Brain pericyte (primary cell): ENCODE measurements at regions not wholly inside any gene's neighbourhood (a gene's known extent, or its start where the extent isn't known, plus 50 kb on each side); places are given as distances from the start of the nearest gene placed in this dataset.

ENCODE experiments used
- DNase-seq: peaks from one replicate; pipeline ENCODE4 v3.0.0-alpha.2; 2012; ENCODE audit warnings: low read depth, low spot score

GRCh38 chr11:112806876-112807275 lies 154.3 kb upstream of the NCAM1 start:
- no peak for DNase-seq

GRCh38 chr11:112809429-112809828 lies 151.8 kb upstream of the NCAM1 start:
- DNase-seq: no peak

GRCh38 chr11:112810951-112811350 lies 150.3 kb upstream of the NCAM1 start:
- DNase-seq: no peak

- no peak for DNase-seq
Measured at GRCh38 chr11:112811783-112812182, 149.4 kb upstream of the NCAM1 start.

DNA sequence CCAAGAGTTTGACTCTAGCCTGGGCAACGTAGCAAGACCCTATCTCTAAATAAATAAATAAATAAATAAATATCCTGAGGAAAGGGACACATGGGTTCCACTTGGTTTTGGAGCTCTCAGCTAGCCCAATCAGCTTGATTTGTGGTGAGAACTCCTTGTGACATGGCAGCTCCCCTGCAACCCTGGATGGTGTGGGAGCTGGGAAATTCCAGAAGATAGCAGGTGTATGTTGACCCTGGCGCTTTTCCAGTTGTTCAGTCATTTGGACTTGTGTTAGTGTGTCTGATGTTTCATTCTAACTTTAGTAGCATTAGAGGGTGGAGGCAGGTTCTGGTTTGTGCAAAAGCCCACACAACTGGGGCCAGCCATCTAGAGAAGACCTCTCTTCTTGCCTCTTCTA lies 148.5 kb upstream of the NCAM1 start:
- no peak for DNase-seq

DNA sequence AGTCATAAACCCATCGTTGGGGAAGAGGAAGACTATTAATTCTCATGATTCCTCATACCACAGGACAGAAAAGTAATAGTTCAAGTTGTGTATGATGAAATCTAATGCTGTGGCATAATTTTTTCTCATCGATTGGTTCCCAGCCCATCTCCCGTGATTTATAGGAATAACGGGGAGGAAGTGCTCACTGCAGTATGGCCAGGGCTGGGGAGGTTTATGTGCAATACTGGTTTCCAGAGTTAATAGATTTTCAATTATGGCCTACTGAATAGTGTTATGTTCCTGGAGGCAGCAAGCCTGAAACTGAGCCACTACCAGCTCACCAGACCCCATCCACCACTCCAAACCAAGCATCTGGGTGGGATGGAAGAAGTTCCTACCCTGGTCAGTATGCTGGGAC lies 147.1 kb upstream of the NCAM1 start:
- no peak for DNase-seq

DNA sequence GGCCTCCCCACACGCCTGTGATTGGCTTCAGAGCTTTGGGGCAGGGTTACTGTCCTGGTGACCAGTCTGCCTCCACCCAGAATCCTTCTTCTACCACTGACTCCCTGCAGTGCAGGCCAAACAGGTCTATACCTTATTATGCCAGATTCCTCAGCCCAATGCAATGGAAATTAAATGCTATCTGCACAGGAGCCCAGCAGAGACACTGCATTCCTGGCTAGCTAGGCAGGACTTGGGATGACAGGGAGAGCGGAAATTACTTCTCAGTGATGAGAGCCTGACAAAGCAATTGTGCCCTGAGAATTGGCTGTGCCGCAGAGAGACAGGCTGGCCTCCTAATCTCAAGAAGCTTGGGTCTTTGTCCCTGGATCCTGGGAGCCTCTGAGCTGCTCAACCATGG lies 143.8 kb upstream of the NCAM1 start:
- no peak for DNase-seq

DNA sequence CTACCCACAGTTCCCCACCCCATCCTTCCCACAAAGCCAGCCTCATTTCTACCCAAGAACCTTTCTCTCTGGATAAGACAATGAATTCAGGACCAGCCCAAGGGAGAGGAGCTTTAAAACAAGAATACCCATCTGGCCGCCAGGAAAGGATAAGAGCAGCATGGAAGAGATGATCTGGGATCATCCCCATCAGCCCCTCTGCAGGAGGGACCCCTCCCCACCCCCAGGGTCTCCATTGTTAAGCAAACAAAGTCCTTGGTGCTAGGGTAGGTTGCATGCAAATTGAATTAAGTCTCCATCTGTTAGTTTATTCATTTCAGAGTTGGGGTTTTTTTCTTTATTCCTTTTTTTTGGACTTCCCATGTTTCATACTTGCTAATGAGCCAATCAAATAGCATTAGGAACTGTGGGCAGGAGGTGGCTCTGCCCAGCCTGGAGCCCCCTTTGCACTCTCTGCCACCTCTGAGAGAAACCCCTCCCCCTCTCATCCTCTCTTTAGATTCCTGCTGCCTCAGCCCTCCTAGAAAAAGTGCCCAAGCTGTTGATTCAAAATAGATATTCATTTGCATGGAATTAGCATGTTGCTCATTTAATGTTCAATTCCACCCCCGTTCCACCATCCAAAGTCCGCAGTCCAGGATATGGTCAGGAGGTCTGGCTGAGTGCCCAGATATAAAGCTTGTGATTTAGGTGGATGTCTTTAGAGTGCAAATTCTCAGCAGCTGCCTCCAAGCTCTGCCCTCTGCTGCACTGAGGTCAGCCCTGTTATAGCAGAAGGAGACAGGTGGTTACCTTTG lies 138.5 kb upstream of the NCAM1 start:
- no peak for DNase-seq

DNA sequence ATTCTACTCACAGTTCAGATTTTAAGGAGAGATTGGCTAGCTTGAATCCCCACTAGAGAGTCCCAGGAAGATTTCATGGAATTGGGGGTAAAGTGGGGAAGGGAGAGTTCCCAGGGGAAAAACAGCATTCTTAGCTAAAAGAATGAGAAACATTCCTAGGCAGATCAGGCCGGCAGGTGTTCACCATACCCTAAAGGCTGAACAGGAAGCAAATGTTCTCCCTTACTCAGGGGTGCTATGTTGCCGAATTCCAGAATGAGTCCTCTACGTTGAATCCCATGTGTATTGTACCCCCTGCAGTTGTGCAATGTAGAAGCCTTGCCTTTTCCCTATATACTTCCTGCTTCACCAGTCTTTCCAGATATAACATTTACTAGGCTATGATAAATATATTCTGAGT lies 135.2 kb upstream of the NCAM1 start:
- DNase-seq: no peak

GRCh38 chr11:112826788-112827187 lies 134.4 kb upstream of the NCAM1 start:
- DNase-seq: no peak

- no peak for DNase-seq
Measured at GRCh38 chr11:112828421-112828820, 132.8 kb upstream of the NCAM1 start.

GRCh38 chr11:112829971-112830654 lies 131.1 kb upstream of the NCAM1 start:
- no peak for DNase-seq

DNA sequence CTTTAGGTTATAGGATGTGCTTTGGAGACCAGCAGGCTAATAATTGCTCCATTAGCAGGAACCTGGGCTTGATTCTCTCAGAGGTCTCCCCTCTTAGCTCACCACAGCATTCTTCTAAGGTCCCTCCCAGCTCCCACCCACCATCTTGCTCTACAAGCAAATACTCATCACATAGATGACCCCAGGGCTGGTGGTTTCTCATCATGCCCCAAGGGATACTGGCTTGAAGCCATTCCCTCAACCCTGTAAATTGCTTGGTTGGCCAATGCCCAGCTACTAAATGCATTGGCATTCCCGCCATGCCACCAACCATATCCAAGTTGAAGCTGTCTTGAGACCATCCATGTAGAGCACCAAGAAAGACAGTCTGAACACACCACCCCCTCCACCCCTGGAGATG lies 130.2 kb upstream of the NCAM1 start:
- no peak for DNase-seq

DNA sequence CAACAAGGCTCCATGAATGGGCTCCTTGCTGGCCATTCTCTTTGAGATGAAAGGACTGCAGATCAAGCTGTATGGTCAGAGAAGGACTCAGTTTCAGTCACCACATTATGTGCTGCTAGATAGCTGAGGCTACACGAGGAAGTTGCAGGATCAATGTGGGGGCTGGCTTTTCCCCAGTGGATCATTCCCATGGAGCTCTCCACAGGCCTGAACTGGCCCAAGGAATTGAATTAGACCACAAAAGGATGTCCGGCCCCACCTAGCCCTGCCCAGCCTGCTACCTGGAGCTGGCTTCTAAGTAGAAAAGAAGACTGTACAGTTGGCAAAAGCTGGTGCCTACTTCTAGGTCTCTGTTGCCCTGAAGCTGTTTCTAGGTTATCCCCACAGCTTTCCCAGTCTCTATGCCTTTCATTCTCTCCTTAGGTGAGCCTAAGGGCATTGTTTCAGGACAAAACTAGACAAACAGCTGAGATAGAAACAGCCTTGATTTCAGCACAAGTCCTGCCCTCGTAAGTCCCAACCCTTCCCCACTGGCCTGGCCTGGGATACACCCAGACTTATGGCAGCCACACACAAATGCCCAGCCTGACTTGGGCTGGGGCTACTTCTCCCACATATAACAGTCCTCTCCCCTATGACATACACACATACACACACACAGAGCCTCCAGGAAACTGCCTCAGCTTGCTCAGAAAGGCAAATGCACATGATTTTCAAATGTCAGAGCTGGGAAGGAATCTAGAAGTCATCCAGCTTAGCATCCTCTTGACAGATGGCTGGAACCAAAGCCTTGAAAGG lies 129.1 kb upstream of the NCAM1 start:
- DNase-seq: no peak

- DNase-seq: no peak
Measured at GRCh38 chr11:112834277-112834755, 126.9 kb upstream of the NCAM1 start.

DNA sequence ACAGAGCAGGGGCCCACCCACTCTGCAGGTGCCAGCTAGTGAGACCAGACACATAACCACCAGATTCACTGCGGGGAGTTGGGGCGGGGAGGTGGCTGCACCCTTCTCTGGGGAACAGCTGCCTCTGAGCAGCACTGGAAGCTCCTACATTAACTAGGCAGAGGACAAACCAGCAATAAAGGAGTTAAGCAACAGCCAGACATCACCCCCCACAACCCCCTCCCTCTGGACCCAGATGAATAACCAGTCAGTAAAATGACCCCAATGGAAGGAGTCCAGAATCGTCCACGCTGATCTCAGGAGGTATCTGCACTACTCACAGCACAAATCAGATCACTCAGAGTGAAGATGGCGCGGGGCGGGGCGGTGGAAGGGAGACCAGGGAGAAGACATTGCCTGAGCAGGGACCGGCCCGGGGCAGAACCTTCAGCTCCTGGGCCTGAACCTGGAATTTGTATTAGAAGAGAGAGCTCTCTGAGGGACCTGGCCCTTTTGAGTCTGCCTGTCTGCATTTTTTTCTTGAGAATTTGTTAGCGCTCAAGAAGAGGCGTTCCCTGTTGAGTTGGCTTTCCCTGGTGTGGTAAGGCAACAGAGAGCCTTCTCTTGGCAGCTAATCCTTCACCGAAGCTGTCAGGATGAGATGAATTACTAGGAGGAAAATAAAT lies 125.5 kb upstream of the NCAM1 start:
- no peak for DNase-seq

GRCh38 chr11:112836256-112836602 lies 125.0 kb upstream of the NCAM1 start:
- DNase-seq: no peak

GRCh38 chr11:112837162-112837826 lies 123.9 kb upstream of the NCAM1 start:
- DNase-seq: no peak

- DNase-seq: no peak
Measured at GRCh38 chr11:112839051-112839450, 122.2 kb upstream of the NCAM1 start.

DNA sequence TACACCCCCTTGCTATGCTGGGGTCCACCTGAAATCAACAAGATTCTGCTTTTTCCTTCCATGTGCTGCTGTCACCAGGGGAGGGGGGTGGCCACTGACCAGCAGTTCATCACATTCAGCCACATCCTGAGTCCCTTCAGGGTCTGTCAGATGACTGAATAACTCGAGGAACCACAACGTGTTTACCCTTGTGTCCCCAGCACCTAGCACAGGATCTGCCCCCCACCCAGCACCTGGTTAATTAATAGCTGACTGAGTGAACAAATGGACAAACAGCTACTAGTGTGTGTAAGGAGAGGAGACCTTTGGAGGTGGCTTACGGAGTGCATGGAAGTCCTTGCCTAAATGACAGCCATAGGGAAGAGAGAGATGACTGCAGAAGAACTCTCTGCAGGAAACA lies 119.5 kb upstream of the NCAM1 start:
- DNase-seq: no peak

DNA sequence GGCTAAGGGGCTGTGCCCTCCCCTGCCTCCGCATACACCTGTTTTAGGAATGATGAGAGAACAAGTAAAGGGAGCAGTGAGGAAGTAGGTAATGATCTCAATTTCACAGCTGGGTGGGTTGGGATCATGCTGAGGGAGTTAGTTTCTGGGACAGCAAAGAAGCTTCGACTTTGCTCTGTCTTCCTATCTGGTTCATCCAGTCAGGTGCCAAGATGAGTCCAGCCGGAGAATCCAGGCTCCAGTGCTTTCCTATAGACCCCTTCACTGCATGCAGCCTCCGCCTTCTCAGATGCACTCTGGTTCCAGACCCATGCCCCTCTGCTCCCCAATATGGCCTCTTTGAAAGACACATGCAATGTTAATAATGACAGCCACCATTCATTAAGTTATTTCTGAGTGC lies 119.1 kb upstream of the NCAM1 start:
- DNase-seq: no peak
